ENCODE measurements at regions not wholly inside any gene's neighbourhood (a gene's known extent, or its start where the extent isn't known, plus 50 kb on each side); places are given as distances from the start of the nearest gene placed in this dataset.
"Not testable (repeated sequence)": the region's sequence is repeated elsewhere in the genome, so short reads cannot be mapped to it uniquely, and the experiment has no call there.

DNA sequence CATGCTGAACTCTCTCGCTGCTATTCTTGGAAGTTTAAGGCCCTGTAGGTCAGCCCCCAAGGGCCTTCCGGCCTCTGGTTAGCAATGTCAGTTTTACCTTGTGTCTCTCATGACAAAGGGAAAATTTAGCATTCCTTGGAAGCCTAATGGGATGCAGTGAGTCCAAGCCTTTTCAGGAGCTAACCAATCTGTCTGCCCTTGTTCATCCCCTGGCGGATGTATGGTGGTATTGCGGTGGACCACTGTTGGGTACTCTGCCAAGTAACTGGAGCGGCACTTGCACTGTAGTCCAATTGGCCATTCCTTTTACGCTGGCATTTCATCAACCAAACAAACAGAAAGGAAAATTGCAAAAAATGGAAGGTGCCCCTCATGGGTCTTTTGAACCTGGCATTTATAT, 318.4 kb upstream of the NMUR2 start:
- intact Hi-C loops (cut with DNase I) = no loop called here
- no peak overlapping the region for H3K27ac ChIP-seq
- no peak overlapping the region for H3K4me3 ChIP-seq
- H3K36me3 ChIP-seq = no peaks in the 10 kb centered on the region
- no peak for DNase-seq (ENCODE audit: low spot score)
- TF ChIP-seq POLR2A (IDR thresholded peaks at IDR 0.05) (no peak), CTCF (IDR thresholded peaks at IDR 0.05) (no peak), POLR2AphosphoS5 (IDR thresholded peaks at IDR 0.05) (no peak)
- no peaks in the 10 kb centered on the region for H3K9me3 ChIP-seq
- H3K4me1 ChIP-seq (replicated peaks) = no peaks in the 10 kb centered on the region
- WGBS = 86% methylated on average over 6 of the region's 6 CpGs
- H3K27me3 ChIP-seq (replicated peaks; ENCODE audit: insufficient read depth) = no peaks in the 10 kb centered on the region

GRCh38 chr5:152730176-152730575, 325.1 kb upstream of the NMUR2 start:
- WGBS = 86% methylated on average over 3 of the region's 3 CpGs
- intact Hi-C loops (cut with DNase I) = no loop called here

GRCh38 chr5:152736906-152737305, 331.8 kb upstream of the NMUR2 start:
- intact Hi-C loops (cut with DNase I) = no loop called here
- no peak for DNase-seq (ENCODE audit: low spot score)
- Histone ChIP-seq H3K36me3 (no peaks in the 10 kb centered on the region), H3K4me3 (no peak overlapping the region), H3K27me3 (replicated peaks; ENCODE audit: insufficient read depth) (no peaks in the 10 kb centered on the region), H3K4me1 (replicated peaks) (no peaks in the 10 kb centered on the region), H3K9me3 (no peaks in the 10 kb centered on the region), H3K27ac (no peak overlapping the region)
- TF ChIP-seq CTCF (IDR thresholded peaks at IDR 0.05) (no peak), POLR2A (IDR thresholded peaks at IDR 0.05) (no peak), POLR2AphosphoS5 (IDR thresholded peaks at IDR 0.05) (no peak)
- 87% methylated on average over 4 of the region's 4 CpGs for WGBS

More at GRCh38 chr5:152730176-152730575, 325.1 kb upstream of the NMUR2 start:
- H3K4me3 ChIP-seq = no peak overlapping the region
- H3K4me1 ChIP-seq (replicated peaks) = no peaks in the 10 kb centered on the region
- H3K9me3 ChIP-seq = no peaks in the 10 kb centered on the region
- H3K27me3 ChIP-seq (replicated peaks; ENCODE audit: insufficient read depth) = no peaks in the 10 kb centered on the region
- no peak for DNase-seq (ENCODE audit: low spot score)
- TF ChIP-seq CTCF (IDR thresholded peaks at IDR 0.05) = no peak
- TF ChIP-seq POLR2AphosphoS5 (IDR thresholded peaks at IDR 0.05) = no peak
- no peak for TF ChIP-seq POLR2A (IDR thresholded peaks at IDR 0.05)
- H3K36me3 ChIP-seq = no peaks in the 10 kb centered on the region
- no peak overlapping the region for H3K27ac ChIP-seq

- TF ChIP-seq CTCF (IDR thresholded peaks at IDR 0.05) (no peak), POLR2AphosphoS5 (IDR thresholded peaks at IDR 0.05) (no peak)
- H3K27ac ChIP-seq = no peak overlapping the region
- H3K36me3 ChIP-seq = no peaks in the 10 kb centered on the region
- H3K4me3 ChIP-seq = no peak overlapping the region
- no peaks in the 10 kb centered on the region for H3K27me3 ChIP-seq (replicated peaks; ENCODE audit: insufficient read depth)
- intact Hi-C loops (cut with DNase I) = no loop called here
- no peak for DNase-seq (ENCODE audit: low spot score)
- H3K9me3 ChIP-seq = no peaks in the 10 kb centered on the region
- no peaks in the 10 kb centered on the region for H3K4me1 ChIP-seq (replicated peaks)
Measured at GRCh38 chr5:152739916-152740315, 334.8 kb upstream of the NMUR2 start.

DNA sequence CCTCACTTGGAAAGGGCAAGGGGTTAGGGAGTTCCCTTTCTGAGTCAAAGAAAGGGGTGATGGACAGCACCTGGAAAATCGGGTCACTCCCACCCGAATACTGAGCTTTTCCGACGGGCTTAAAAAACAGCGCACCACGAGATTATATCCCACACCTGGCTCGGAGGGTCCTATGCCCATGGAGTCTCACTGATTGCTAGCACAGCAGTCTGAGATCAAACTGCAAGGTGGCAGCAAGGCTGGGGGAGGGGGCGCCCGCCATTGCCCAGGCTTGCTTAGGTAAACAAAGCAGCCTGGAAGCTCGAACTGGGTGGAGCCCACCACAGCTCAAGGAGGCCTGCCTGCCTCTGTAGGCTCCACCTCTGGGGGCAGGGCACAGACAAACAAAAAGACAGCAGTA, 336.0 kb upstream of the NMUR2 start:
- H3K36me3 ChIP-seq; H3K4me1 ChIP-seq (replicated peaks); DNase-seq (ENCODE audit: low spot score); intact Hi-C loops (cut with DNase I); H3K27ac ChIP-seq; H3K9me3 ChIP-seq; H3K27me3 ChIP-seq (replicated peaks; ENCODE audit: insufficient read depth); H3K4me3 ChIP-seq: not testable (repeated sequence)
- 69% methylated on average over 10 of the region's 10 CpGs for WGBS

DNA sequence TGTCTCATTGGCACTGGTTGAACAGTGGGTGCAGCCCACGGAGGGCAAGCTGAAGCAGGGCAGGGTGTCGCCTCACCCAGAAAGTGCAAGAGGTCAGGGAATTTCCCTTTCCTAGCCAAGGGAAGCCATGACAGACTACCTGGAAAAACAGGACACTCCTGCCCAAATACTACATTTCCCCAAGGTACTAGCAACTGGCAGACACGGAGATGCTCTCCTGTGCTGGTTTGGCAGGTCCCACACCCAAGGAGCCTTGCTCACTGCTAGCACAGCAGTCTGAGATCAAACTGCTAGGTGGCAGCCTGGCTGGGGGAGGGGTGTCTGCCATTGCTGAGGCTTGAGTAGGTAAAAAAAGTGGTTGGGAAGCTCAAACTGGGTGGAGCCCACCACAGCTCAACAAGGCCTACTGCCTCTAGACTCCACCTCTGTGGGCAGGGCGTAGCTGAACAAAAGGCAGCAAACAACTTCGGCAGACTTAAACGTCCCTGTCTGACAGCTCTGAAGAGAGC, 382.7 kb upstream of the NMUR2 start:
- intact Hi-C loops (cut with DNase I); DNase-seq (ENCODE audit: low spot score); H3K27me3 ChIP-seq (replicated peaks; ENCODE audit: insufficient read depth); H3K4me3 ChIP-seq; H3K36me3 ChIP-seq; H3K27ac ChIP-seq; H3K4me1 ChIP-seq (replicated peaks); H3K9me3 ChIP-seq: not testable (repeated sequence)
- WGBS = 44% methylated on average over 6 of the region's 6 CpGs
